ENCODE measurements at regions not wholly inside any gene's neighbourhood (a gene's known extent, or its start where the extent isn't known, plus 50 kb on each side); places are given as distances from the start of the nearest gene placed in this dataset.

DNA sequence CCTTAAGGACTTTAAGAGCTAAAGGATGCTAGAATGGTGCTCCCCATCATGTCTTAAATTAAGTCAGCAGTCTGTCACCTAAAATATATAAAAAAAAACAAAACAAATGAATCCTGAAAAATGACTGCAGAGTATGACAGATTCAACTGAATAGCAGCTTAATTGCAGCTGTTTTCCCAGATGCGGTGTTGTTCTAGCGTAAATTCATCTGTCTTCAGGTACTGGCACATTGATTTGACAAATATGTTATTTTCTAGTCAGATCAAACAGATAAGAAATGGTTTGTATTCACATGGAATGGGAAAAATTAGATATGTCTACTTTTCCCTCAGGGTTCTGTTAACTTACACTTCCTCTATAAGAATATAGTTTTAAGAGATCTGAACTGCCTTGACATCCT is 211.7 kb downstream of the NAF1 start:
- H3K27me3 ChIP-seq (ENCODE audit: control insufficient read depth, insufficient read depth, low read length) = no peaks in the 10 kb centered on the region
- no peak overlapping the region for H3K4me3 ChIP-seq (ENCODE audit: low read depth, low read length)
- CTCF ChIA-PET = no interaction called here
- H3K36me3 ChIP-seq (ENCODE audit: control insufficient read depth, insufficient read depth, low read length) = no peaks in the 10 kb centered on the region
- TF ChIP-seq, protein P1, sequence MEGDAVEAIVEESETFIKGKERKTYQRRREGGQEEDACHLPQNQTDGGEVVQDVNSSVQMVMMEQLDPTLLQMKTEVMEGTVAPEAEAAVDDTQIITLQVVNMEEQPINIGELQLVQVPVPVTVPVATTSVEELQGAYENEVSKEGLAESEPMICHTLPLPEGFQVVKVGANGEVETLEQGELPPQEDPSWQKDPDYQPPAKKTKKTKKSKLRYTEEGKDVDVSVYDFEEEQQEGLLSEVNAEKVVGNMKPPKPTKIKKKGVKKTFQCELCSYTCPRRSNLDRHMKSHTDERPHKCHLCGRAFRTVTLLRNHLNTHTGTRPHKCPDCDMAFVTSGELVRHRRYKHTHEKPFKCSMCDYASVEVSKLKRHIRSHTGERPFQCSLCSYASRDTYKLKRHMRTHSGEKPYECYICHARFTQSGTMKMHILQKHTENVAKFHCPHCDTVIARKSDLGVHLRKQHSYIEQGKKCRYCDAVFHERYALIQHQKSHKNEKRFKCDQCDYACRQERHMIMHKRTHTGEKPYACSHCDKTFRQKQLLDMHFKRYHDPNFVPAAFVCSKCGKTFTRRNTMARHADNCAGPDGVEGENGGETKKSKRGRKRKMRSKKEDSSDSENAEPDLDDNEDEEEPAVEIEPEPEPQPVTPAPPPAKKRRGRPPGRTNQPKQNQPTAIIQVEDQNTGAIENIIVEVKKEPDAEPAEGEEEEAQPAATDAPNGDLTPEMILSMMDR (IDR thresholded peaks at IDR 0.05; ENCODE audit: insufficient read depth, low read depth, low read length) = no peak
- POLR2A ChIA-PET = no interaction called here
- no peak for DNase-seq (ENCODE audit: low read depth)

DNA sequence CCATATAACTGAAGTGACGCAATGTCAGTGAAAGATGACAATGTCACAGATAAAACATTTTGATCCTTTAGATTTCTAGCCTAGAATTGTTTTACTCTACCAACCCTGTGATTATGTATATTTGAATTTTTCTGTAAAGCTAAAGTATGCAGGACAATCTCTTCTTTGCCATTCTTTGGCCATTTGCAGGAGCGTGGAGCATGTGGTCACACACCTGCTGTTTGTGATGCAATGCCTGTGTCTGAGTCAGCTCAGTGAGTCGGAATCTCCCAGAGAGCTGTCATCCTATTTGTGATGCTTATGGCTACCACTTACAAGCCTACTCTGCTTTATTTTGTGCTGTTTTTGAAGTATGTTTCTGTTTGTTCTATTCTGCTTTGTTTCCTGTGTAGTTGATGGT is 214.5 kb downstream of the NAF1 start:
- no peaks in the 10 kb centered on the region for H3K36me3 ChIP-seq (ENCODE audit: control insufficient read depth, insufficient read depth, low read length)
- H3K4me3 ChIP-seq (ENCODE audit: low read depth, low read length) = no peak overlapping the region
- H3K27me3 ChIP-seq (ENCODE audit: control insufficient read depth, insufficient read depth, low read length) = no peaks in the 10 kb centered on the region
- TF ChIP-seq, protein P1 (IDR thresholded peaks at IDR 0.05; ENCODE audit: insufficient read depth, low read depth, low read length) = no peak
- ChIA-PET POLR2A (no interaction called here), CTCF (no interaction called here)
- DNase-seq (ENCODE audit: low read depth) = no peak

DNA sequence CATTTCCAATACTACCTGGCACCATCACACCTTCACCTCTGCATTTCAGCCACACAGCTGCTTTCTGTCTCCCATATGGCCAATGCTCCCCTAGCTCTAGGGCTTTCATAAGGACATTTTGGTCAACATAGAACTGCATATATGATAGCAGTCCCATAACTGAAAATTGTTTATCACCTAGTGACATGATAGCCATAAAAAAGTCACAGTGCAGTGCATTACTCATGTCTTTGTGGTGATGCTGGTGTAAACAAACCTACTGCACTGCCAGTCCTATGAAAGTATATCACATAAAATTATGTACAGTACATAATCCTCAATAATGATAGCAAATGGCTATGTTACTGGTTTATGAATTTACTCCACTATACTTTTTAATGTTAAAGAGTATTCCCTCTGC is 221.0 kb downstream of the NAF1 start:
- ChIA-PET CTCF (no interaction called here), POLR2A (no interaction called here)
- TF ChIP-seq, protein P1 (IDR thresholded peaks at IDR 0.05; ENCODE audit: insufficient read depth, low read depth, low read length) = no peak
- DNase-seq (ENCODE audit: low read depth) = no peak
- Histone ChIP-seq H3K36me3 (ENCODE audit: control insufficient read depth, insufficient read depth, low read length) (no peaks in the 10 kb centered on the region), H3K4me3 (ENCODE audit: low read depth, low read length) (no peak overlapping the region), H3K27me3 (ENCODE audit: control insufficient read depth, insufficient read depth, low read length) (no peaks in the 10 kb centered on the region)

DNA sequence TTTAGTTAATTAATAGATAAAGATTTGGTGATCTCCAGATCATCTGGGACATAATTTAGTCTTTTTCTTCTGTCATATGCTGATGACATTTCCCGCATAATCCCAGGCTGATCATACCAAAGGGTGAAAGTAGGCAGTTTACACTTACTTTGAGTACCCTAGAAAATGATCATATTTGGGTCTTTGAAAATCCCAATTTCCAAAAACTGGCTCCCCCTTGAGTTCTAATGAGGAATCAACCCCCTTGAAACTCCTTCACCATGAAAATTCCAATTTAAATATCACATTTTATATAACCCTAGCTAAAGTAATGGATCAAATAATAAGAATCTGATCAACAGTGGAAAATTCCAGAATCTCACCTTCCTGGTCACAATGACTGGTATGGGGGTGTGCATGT is 223.4 kb downstream of the NAF1 start:
- CTCF ChIA-PET = no interaction called here
- no peaks in the 10 kb centered on the region for H3K27me3 ChIP-seq (ENCODE audit: control insufficient read depth, insufficient read depth, low read length)
- H3K36me3 ChIP-seq (ENCODE audit: control insufficient read depth, insufficient read depth, low read length) = no peaks in the 10 kb centered on the region

DNA sequence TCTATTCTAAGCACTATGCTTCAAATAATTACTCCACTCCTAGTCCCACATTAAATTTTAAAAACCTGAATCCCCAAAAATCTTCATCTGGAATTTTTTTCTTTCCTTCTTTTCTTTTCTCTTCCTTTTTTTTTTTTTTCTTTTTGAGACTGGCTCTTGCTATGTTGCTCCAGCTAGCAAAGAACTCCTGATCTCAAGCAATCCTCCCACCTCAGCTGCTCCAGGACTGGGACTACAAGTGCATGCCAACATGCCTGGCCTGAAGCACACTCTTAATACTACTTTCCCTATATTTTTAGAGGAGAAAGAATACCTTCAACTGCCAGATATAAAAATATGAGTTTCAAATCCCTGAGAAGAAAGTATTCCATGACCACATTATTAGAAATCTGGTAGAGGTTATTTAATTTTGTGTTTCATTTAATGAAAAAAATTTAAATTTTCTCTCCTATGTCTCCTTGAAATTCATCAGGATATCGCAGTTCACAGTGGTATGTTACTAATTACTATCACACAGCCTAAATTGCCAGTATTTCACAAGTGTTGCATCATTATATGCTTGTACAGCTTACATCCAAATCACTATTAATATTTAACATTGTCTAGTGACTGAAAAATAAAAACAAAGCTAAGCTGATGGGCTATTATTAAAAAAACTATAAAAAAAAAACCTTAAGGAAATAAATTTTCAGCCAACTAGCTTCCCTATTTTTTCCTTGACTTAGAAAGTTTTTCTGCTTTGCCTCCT is 227.8 kb downstream of the NAF1 start:
- ChIA-PET CTCF (interaction anchor here (0.7 kb wide), 1 partner anchor 174 kb away, joined by 3 read pairs; no protein-coding TSS in a partner anchor), POLR2A (no interaction called here)
- Histone ChIP-seq H3K4me3 (ENCODE audit: low read depth, low read length) (no peak overlapping the region), H3K36me3 (ENCODE audit: control insufficient read depth, insufficient read depth, low read length) (no peaks in the 10 kb centered on the region), H3K27me3 (ENCODE audit: control insufficient read depth, insufficient read depth, low read length) (no peaks in the 10 kb centered on the region)
- TF ChIP-seq, protein P1 (IDR thresholded peaks at IDR 0.05; ENCODE audit: insufficient read depth, low read depth, low read length) = no peak
- DNase-seq (ENCODE audit: low read depth) = no peak

More for the DNA sequence above, 223.4 kb downstream of the NAF1 start:
- no peak overlapping the region for H3K4me3 ChIP-seq (ENCODE audit: low read depth, low read length)
- POLR2A ChIA-PET = no interaction called here
- TF ChIP-seq, protein P1 (IDR thresholded peaks at IDR 0.05; ENCODE audit: insufficient read depth, low read depth, low read length) = no peak
- no peak for DNase-seq (ENCODE audit: low read depth)

Data from BJ (cell line).